Mammary epithelial cell (primary cell): ENCODE measurements at regions not wholly inside any gene's neighbourhood (a gene's known extent, or its start where the extent isn't known, plus 50 kb on each side); places are given as distances from the start of the nearest gene placed in this dataset.

Source experiments
- CTCF ChIP-seq, 2 donors: IDR thresholded peaks in 1 of 2; conservative IDR thresholded peaks in 1 of 2; 2 replicates each; pipeline ENCODE4 v1.5.1; 2011 to 2012; ENCODE audit warnings: inconsistent platforms in 2 of 2, low read length in 2 of 2, mild to moderate bottlenecking in 2 of 2, control low read depth in 1 of 2, low read depth in 1 of 2; ENCODE audit not compliant: insufficient read depth in 1 of 2; ENCODE audit errors: extremely low read depth in 1 of 2
- EZH2 ChIP-seq: IDR thresholded peaks from 2 replicates; pipeline ENCODE4 v1.6.1; 2012; ENCODE audit warnings: low read length, inconsistent platforms, borderline replicate concordance

DNA sequence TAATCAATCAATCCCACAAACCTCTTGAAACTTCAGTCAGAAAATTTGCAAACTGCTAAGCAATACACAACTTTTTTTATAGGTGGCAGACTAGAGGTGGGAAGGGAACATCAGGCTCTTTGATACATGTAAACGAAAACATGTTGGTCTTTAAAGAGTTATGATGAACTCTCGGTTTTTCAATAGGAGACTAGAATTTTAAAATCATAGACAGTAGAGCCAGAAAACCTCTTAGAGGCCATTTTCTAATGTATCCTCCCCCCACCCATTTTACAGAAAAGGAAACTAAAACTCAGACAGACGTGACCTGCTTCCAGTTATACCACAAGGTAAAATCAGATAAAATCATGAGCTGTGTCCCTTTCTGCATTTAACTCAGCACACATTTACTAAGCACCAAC lies 179.1 kb upstream of the LPP start:
- peak in 1 of 2 donors; percentile 17 for TF ChIP-seq CTCF (conservative IDR thresholded peaks at IDR 0.05 in 1 of 2, IDR thresholded peaks at IDR 0.05 in 1 of 2; ENCODE audit: extremely low read depth in 1 of 2, insufficient read depth in 1 of 2, low read depth in 1 of 2, low read length in 2 of 2)
- no peak for TF ChIP-seq EZH2
